ENCODE measurements at regions not wholly inside any gene's neighbourhood (a gene's known extent, or its start where the extent isn't known, plus 50 kb on each side); places are given as distances from the start of the nearest gene placed in this dataset.

DNA sequence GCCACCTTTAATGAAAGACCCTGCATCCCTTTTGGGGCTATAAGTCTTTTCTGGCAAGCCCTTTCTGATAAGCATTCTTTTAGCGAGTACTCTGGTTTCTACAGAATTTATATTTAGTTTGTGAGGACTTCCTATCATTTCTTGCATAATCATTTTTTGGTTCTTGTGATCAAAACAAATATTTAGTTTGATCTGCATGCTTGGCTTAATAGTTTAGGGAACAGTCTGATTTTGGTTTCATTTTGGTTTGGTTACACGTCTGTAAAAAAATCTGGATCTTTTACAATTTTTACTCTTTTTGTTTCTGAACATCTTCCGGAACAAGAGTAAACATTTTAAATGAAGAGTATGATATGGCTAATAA, 1074.4 kb downstream of the CDH9 start:
- Histone ChIP-seq H3K9ac (replicated peaks; ENCODE audit: extremely low read depth, insufficient read depth, low read length) (no peak overlapping the region), H3K27ac (ENCODE audit: insufficient read depth, low read depth, low read length) (no peak overlapping the region), H3K27me3 (ENCODE audit: control insufficient read depth in 2 of 2, insufficient read depth in 2 of 2, low read length in 2 of 2) (no peaks in the 10 kb centered on the region), H2AFZ (ENCODE audit: low read depth, low read length) (no peak overlapping the region), H3K79me2 (ENCODE audit: control insufficient read depth, insufficient read depth, low read length) (no peaks in the 10 kb centered on the region), H3K9me3 (replicated peaks; ENCODE audit: control insufficient read depth, insufficient read depth, low read length) (no peaks in the 10 kb centered on the region), H3K9me1 (replicated peaks; ENCODE audit: control insufficient read depth, extremely low read depth, insufficient read depth, low read length) (no peaks in the 10 kb centered on the region), H3K4me1 (ENCODE audit: control insufficient read depth, extremely low read depth, insufficient read depth, low read length) (no peaks in the 10 kb centered on the region), H3K4me3 (replicated peaks in 1 of 3; ENCODE audit: insufficient read depth in 1 of 3, low read depth in 1 of 3, low read length in 3 of 3) (no peak overlapping the region), H4K20me1 (replicated peaks; ENCODE audit: control insufficient read depth, extremely low read depth, insufficient read depth, low read length) (no peaks in the 10 kb centered on the region), H3K4me2 (ENCODE audit: insufficient read depth, low read length) (no peak overlapping the region), H3K36me3 (ENCODE audit: control insufficient read depth in 2 of 2, extremely low read depth in 1 of 2, insufficient read depth in 2 of 2, low read length in 2 of 2) (no peaks in the 10 kb centered on the region)
- POLR2A ChIA-PET = no interaction called here
- intact Hi-C loops (cut with micrococcal nuclease) (no loop called here), dilution Hi-C loops (cut with MboI; ENCODE audit: extremely low pct_ligation_motif_present, low sequenced_read_pairs) (no loop called here)
- TF ChIP-seq POLR2A (IDR thresholded peaks at IDR 0.05; ENCODE audit: low read depth, low read length) (no peak), FOS (IDR thresholded peaks at IDR 0.05; ENCODE audit: borderline replicate concordance, insufficient read depth, low read length) (no peak), POLR2AphosphoS5 (IDR thresholded peaks at IDR 0.05; ENCODE audit: insufficient read depth, low read depth, low read length) (no peak), GATA2 (IDR thresholded peaks at IDR 0.05; ENCODE audit: insufficient read depth, insufficient read length, low read depth, low read length) (no peak), JUN (IDR thresholded peaks at IDR 0.05; ENCODE audit: borderline replicate concordance, insufficient read depth, insufficient read length, low read depth) (no peak), EZH2 (IDR thresholded peaks at IDR 0.05; ENCODE audit: borderline replicate concordance, low read depth, low read length, severe bottlenecking) (no peak), MYC (IDR thresholded peaks at IDR 0.05; ENCODE audit: low read depth, low read length) (no peak)
- TF ChIP-seq, protein P1, sequence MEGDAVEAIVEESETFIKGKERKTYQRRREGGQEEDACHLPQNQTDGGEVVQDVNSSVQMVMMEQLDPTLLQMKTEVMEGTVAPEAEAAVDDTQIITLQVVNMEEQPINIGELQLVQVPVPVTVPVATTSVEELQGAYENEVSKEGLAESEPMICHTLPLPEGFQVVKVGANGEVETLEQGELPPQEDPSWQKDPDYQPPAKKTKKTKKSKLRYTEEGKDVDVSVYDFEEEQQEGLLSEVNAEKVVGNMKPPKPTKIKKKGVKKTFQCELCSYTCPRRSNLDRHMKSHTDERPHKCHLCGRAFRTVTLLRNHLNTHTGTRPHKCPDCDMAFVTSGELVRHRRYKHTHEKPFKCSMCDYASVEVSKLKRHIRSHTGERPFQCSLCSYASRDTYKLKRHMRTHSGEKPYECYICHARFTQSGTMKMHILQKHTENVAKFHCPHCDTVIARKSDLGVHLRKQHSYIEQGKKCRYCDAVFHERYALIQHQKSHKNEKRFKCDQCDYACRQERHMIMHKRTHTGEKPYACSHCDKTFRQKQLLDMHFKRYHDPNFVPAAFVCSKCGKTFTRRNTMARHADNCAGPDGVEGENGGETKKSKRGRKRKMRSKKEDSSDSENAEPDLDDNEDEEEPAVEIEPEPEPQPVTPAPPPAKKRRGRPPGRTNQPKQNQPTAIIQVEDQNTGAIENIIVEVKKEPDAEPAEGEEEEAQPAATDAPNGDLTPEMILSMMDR (IDR thresholded peaks at IDR 0.05; ENCODE audit: extremely low read depth in 1 of 2, insufficient read depth in 1 of 2, low read depth in 1 of 2, low read length in 2 of 2) = no peak
- TF ChIP-seq, protein P2, sequence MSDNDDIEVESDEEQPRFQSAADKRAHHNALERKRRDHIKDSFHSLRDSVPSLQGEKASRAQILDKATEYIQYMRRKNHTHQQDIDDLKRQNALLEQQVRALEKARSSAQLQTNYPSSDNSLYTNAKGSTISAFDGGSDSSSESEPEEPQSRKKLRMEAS (IDR thresholded peaks at IDR 0.05; ENCODE audit: insufficient read depth, insufficient read length) = no peak
- no TSS peak for BruUV-seq (replicated peaks)
- no peak for DNase-seq (ENCODE audit: low read depth, low spot score)
- FAIRE-seq = no peak
- CTCF ChIA-PET = no interaction called here
